AG08396 (cell line): ENCODE measurements at regions not wholly inside any gene's neighbourhood (a gene's known extent, or its start where the extent isn't known, plus 50 kb on each side); places are given as distances from the start of the nearest gene placed in this dataset.

ENCODE experiments used
- DNase-seq: peaks from one replicate; pipeline ENCODE4 v3.0.0; 2012; ENCODE audit warnings: low spot score, mixed read lengths

DNA sequence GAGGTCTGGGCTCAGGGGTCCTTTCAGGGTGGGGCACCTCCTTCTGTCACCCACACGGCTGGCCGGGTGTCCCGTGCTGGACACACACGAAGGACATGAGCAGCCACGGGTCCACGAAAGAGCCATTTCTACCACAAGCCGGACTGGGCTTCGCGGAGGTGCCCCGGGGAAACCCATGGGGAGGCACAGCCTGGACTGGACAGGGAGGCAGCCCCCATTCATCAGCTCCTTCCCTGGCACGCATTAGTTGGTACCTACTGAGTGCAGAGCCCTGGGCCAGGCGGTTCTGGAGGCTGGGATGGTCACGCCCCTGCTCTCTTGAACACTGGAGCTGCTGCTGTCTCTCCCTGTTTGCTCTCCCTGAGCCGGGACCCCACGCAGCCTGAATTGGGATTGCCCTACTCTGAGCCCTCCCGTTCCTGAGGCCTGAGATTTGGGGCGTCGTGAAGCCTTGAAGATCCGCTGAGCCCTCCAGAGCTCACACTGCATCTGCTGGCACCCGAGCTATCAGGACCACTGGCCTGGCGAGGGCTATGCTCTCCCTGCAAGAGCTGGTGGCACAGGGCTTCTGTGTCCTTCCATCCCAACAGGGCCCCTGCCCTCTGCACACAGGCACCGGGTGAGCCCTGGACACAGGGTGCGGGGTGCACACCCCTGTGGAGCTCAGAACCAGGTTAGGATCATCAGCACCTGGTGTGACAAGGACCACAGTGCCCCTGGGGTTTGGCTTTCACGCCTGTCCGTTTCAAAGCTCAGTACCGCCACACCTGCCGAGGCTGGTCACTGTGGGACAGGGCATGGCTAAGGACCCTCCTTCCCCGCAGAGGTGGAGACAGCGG is 84.6 kb downstream of the MYEOV start:
- no peak for DNase-seq

- DNase-seq, result no peak
Measured at GRCh38 chr11:69380451-69380901, 86.5 kb downstream of the MYEOV start.

DNA sequence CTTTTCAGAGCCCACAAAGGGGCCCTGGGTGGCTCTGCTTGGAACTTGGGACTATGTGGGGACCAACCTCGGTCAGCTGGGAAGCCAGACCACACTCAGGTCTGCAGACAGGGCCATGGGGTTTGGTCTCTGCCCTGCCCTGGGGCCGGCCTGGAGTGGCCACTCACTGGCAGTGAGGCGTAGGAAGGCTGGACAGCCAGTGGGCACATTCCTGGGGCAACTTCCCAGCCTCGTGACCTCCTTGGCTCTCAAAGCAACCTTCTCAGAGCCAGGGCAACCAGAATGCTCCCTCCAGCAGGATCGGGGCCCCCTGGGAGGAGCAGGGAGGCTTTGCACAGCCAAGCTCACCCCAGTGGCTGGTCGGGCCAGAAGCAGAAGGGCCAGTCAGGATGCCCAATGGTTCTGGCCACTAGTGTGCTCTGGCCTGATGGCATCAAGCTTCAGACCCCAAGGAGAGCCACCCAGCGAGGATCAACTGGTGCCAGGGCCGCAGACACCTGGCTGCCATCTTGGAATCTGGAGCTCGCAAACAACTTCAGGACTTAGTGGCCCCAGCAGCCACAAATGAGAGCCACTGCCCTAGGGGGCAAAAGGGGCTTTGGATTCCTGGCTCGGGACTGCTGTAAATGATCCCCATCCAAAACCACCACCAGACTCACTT is 87.1 kb downstream of the MYEOV start:
- no peak for DNase-seq

- no peak for DNase-seq
Measured at GRCh38 chr11:69381681-69382130, 87.8 kb downstream of the MYEOV start.

GRCh38 chr11:69382131-69383128 is 88.5 kb downstream of the MYEOV start:
- DNase-seq, result peak; percentile 51

DNA sequence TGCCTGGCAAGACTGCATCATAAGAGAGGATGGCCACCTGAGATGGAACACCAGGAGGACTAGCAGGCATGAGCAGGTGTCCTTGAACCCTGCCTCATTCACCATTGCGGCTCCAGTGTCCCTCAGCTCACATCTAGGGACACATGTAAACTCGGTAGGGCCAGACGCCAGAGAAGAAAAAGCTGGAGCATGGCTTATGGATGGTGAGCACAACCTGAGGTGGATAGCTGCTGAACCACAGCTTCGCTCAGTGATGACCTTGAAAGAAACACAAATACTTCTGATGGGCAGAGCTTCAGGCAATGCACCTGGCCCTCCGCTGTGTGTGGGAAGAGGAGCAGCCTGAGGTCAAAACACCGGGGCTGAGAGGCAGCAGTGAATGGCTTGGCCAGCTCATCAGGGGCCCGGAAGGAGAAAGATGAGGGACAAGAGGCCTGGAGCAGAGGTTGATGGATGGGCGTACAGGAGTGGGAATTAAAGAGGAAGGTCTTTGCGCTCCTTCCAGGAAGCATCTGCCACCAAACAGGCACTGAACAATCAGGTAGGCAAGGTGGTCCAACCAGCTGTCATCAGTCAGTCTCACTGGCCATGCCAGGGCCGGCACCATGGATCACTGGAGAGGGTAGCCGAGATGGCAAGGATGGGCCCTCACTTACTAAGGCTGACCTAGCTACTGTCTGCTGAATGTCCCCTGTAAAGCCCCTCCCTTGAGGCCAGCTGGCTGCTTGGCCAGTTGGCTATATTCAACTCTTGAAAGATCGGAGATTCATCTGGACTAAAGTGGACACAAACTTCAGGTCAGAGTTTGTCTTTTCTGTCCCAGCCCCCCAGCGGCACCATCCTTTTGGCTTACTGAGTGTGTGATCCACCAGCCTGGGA is 89.7 kb downstream of the MYEOV start:
- DNase-seq, result no peak

DNA sequence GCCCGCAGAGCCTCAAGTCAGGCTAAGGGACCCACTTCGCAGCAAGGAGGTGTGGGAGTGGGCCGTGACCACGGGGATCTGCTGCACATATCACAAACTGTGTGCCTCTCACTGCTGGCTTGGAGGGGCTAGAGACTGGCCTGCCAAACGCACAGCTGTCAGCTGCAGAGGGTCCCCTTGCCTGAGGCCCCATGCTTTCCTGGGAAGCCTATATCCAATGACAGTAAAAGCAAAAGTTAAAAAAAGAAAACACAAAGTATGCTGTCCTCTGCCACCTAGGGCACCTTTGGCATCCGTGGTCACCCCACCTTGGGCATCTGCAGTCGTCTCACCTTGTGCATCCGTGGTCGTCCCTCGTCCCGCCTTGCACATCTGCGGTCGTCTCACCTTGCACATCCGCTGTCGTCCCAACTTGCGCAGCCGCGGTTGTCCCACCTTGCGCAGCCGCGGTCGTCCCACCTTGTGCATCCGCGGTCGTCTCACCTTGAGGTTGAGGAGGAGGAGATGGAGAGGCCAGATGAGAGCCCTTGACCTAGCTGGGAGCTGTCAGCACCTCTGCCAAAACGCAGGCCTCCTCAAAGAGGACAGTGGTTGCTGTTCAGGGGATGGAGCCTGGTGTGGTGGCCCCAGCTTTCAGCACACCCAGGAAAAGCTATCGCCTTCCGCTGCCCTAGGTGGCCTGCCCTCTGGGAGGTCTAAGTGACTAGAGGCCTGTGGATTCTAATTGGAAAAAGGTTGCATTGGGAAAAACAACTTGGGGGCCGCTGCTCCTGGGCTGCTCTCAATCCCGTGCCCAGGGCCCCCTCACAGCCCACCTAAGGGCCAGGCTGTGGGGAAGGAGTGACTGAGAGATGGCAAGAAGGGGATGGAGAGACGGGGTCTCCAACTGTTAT is 90.5 kb downstream of the MYEOV start:
- DNase-seq, result no peak

GRCh38 chr11:69385144-69385820 is 91.3 kb downstream of the MYEOV start:
- DNase-seq, result no peak

DNA sequence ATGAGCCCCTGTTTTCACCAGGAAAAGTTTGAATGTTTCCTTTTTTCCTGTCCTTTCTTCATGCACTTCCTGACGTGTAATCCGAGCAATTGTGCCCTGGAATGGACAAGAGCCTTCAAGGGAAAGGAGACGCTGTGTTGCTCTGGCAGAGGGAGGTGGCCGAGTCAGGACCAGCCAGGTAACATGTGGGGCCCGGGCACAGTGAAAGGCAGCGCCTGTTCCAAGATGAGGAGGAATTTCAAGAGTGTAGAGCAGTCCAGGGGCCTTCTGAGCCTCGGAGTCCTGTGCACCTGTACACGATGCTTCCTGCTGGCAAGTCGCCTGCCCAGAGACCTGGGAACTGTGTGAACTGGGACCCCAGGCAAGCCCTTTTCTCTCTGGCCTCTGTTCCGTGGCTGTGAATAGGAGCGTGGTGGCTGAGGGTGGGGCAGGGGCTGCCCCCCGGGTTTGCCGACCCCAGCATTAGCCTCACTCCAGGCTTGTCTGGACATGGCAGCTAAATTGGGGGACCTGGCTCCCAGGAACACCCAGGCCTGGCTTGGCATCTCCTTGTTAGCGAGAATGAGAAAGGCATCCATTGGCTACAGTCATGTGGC is 92.0 kb downstream of the MYEOV start:
- no peak for DNase-seq

DNA sequence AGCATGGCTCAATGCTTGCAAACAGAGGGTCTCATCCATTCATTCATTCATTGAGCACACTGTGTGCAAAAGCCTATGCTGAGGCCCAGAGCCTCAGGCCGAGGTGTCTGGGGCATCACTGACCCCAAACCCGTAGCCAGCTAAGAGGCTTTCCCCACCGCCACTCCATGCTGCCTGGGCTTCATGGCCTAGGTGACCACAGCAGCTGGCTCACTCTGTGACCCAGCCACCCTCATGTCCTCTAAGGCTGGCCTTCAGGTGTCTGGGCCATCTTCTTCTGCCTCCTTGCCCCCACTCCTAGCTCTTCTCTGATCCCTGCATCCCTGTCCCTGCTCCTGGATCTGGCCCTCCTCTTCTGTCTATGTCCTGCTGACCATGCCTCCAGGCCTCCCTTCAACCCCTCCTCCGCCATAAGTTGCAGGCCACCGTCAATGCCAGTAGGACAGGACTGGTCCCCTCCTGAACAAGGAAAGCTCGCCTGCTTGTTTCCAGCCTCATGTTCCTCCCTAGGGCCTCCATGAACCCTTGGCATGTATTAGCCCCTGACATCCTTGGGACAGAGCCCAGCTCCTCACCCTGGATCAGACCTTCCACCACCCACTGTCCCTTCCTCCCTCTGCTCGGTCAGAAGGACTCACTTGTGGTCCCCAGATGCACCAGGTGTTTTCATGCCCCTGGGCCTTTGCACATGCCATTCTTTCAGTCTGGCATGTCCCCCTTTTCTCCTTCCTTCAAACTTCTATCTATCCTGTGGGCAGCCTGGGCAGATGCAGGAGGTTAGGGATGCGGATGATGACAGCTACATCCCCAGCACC is 92.8 kb downstream of the MYEOV start:
- no peak for DNase-seq

DNA sequence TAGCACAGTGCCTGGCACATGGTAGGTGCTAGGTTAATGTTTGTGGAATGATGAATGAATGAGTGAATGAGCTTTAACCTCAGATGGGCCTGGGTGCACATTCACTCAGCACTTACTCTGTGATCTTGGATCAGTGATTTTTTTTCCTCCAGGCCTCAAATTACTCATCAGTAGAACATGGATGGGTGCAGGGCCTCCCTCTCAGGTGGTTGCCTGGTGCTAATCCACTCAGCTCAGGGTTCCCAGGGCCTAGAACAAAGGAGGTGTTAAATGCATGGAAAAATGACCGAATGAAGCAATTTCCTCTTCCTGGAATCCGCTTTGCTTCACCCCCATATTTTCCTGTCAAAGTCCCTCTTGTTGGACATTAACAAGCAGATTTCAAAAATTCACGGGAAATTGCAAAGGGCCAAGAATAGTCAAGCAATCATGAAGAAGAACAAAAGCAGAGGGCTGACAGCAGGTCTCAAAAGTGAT is 93.5 kb downstream of the MYEOV start:
- no peak for DNase-seq

DNA sequence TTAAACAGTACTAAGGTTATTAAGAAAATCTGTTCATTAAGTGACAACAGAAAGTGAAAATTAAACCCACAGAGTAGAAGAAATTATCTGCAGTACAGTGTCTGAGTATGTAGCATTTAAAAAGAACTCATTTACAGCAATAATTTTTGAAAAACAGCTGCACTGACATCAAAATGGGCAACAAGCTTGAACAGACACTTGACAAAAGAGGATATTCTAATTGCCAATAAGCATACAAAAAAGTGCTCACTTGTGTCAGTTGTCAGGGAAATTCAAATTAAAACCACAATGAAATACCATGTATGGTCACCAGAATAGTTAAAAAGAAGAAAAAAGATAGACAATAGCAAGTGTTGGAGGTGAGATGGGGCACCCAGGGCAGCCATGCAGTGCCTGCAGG is 93.3 kb upstream of the LINC01488 start:
- DNase-seq, result no peak

GRCh38 chr11:69388661-69389060 is 92.8 kb upstream of the LINC01488 start:
- DNase-seq, result no peak

DNA sequence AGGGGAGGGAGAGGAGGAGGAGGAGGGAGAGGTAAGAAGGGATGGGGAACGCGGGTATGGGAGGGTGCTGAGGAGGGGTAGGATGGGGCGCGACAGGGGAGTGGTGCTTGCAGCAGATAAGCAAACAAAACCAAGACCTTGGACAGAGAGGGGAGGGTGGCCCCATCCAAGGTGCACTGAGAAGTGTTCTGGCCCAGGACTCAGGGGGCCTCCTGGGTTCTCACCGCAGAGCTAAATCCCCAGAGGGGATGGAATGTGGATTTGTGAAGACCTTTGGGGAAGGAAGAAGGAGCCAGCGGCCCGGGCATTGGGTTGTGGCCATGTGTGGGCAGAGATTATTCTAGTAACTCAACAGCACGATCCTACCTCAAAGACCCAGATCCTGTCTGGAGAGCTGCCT is 90.9 kb upstream of the LINC01488 start:
- no peak for DNase-seq

- no peak for DNase-seq
Measured at GRCh38 chr11:69391192-69392103, 90.0 kb upstream of the LINC01488 start.

DNA sequence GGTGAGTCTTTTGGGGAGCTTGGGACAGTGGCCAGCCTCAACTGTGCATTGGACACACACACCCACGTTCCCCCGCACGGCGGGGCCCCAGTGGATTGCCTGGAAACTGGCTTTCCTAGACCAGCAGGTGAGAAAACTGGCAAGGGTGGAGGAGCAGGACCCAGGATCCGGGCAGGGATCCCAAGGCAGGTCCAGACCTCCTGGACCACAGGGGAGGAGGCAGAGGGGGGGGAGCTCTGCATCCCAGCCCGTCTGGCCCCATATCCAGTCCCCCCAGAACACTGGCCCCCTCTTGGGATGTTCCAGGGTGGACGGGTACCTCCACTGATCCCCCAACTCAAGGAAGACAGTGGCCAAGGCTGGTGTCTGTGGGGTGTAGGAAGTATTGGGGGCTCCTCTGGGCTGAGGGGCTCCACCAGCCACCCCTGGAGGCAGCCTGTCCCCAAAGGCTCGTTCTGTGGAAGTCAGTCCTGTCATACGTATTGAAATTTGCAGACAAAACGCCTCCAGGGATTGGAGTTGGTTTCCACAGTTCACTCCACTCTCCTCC is 89.3 kb upstream of the LINC01488 start:
- no peak for DNase-seq
